NCI-H146 treated with DMSO at 0.1 percent for 48 hours (cell line): ENCODE measurements at regions not wholly inside any gene's neighbourhood (a gene's known extent, or its start where the extent isn't known, plus 50 kb on each side); places are given as distances from the start of the nearest gene placed in this dataset.
A peak's percentile ranks its signal among the peaks of the same experiment; 100 is the strongest.
"Not testable (repeated sequence)": the region's sequence is repeated elsewhere in the genome, so short reads cannot be mapped to it uniquely, and the experiment has no call there.

Experiments
- DNase-seq: peaks from one replicate; lab custom pipeline; 2025; ENCODE audit not compliant: unreplicated experiment; lab: John Stamatoyannopoulos, UW

DNA sequence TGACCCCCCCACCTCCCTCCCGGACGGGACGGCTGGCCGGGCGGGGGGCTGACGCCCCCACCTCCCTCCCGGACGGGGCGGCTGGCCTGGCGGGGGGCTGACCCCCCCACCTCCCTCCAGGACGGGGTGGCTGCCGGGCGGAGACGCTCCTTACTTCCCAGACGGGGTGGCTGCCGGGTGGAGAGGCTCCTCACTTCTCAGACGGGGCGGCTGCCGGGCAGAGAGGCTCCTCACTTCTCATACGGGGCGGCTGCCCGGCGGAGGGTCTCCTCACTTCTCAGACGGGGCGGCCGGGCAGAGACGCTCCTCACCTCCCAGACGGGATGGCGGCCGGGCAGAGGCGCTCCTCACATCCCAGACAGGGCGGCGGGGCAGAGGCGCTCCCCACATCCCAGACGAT, 84.7 kb downstream of the OR2B2 start:
- DNase-seq, result not testable (repeated sequence)

DNA sequence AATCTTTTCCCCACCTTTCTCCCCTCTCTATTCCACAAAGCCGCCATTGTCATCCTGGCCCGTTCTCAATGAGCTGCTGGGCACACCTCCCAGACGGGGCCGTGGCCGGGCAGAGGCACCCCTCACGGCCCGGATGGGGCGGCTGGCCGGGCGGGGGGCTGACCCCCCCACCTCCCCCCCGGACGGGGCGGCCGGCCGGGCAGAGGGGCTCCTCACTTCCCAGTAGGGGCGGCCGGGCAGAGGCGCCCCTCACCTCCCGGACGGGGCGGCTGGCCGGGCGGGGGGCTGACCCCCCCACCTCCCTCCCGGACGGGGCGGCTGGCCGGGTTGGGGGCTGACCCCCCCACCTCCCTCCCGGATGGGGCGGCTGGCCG, 85.6 kb downstream of the OR2B2 start:
- not testable (repeated sequence) for DNase-seq

DNA sequence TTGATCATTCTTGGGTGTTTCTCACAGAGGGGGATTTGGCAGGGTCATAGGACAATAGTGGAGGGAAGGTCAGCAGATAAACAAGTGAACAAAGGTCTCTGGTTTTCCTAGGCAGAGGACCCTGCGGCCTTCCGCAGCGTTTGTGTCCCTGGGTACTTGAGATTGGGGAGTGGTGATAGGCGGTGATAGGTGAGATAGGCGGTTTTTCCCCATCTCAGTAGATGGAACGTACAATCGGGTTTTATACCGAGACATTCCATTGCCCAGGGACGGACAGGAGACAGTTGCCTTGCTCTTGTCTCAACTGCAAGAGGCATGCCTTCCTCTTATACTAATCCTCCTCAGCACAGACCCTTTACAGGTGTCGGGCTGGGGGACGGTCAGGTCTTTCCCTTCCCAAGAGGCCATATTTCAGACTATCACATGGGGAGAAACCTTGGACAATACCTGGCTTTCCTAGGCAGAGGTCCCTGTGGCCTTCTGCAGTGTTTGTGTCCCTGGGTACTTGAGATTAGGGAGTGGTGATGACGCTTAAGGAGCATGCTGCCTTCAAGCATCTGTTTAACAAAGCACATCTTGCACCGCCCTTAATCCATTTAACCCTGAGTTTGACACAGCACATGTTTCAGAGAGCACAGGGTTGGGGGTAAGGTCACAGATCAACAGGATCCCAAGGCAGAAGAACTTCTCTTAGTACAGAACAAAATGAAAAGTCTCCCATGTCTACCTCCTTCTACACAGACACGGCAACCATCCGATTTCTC, 86.2 kb downstream of the OR2B2 start:
- DNase-seq, result peak; percentile 34

GRCh38 chr6:27825025-27825793, 87.0 kb downstream of the OR2B2 start:
- DNase-seq, result peak; percentile 48

- DNase-seq, result peak; percentile 48
These were observed 87.8 kb downstream of the OR2B2 start for GRCh38 chr6:27824211-27825024.

DNA sequence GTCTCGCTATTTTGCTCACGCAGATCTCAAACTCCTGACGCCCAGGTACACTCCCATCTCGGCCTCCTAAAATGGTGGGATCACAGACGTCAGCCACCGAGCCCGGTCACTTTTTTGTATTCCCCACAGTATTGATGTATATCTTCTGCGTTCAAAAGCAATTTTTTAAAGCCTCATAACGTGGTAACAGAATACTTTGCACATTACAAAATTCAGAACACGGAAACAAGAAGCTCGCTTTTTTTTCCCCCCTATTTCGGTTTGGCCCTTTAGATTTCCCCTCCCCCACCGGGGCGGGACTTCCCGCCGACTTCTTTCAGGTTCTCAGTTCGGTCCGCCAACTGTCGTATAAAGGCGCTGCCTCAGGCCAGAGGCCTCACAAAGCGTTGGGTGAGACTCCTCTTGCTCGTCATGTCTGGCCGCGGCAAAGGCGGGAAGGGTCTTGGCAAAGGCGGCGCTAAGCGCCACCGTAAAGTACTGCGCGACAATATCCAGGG, 88.4 kb downstream of the OR2B2 start:
- peak; percentile 75 for DNase-seq

DNA sequence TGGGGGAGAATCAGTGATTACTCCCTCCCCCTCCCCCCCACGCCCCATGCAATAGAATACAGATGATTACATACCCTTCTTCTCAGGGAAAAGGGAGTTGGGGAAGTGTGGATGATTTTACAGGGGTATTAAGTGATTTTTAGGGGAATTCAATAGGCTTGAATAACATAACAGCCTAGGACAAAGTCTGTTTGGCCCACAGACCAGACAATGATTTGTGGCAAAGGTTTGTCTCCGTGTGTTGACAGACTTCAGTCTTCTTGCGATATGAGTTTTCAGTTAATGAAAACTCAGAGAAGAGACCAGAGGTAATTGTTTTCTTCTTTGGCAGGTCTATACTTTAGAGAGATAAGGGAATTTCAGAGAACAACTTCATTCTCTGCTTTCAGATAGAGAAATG, 95.3 kb downstream of the OR2B2 start:
- DNase-seq, result no peak

GRCh38 chr6:27814665-27815424, 97.4 kb downstream of the OR2B2 start:
- peak; percentile 94 for DNase-seq

- DNase-seq, result not testable (repeated sequence)
These were observed 97.9 kb downstream of the OR2B2 start for GRCh38 chr6:27814415-27814664.

- DNase-seq, result no peak
These were observed 99.2 kb downstream of the OR2B2 start for GRCh38 chr6:27812805-27813492.

DNA sequence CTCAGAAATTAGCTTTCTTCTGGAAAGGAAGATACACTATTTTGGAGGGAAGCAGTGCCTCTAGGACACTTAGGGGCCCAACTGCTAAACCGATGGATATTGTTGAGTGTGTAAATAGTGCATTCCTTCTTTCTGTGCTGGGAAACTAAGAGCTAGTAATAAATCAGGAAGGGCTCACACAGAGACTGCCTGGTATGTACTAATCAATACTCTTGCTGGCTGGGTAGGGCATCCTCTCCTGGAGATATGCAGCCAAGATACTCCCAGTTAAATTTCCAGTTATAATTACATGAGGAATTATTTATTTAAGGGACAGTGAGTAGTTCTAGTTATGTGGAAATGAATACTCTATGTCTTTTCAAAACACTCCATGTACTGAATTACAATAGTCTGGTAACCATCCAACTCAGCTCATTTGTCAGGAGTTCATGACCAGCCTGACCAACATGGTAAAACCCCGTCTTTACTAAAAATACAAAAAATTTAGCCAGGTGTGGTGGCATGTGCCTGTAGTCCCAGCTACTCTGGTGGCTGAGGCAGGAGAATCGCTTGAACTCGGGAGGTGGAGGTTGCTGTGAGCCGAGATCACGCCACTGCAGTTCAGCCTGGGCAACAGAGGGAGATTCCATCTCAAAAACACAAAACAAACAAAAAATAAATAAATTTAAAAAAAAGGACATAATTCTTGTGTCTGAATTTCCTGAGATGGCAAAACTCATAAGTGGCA, 100.0 kb downstream of the OR2B2 start:
- peak; percentile 45 for DNase-seq

DNA sequence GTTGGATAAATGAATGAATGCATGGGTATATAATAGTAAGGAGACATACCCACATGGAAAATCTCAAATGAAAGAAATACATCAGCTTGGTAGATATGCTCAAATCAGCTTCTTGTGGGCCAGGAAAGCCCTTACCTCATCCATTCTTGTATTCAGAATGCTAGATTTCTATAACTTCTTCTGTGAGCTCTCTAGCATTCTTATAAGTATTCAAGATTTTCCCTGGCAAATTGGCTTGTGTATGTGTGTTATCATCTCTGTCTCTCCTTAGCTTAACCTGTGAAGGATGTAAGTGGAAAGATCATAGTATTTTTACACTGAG, 100.8 kb downstream of the OR2B2 start:
- no peak for DNase-seq

- DNase-seq, result peak; percentile 62
These were observed 101.3 kb downstream of the OR2B2 start for GRCh38 chr6:27810768-27811450.

- peak; percentile 94 for DNase-seq
These were observed 102.0 kb downstream of the OR2B2 start for GRCh38 chr6:27809939-27810767.

- no peak for DNase-seq
These were observed 102.9 kb downstream of the OR2B2 start for GRCh38 chr6:27809067-27809938.

GRCh38 chr6:27808242-27809066, 103.7 kb downstream of the OR2B2 start:
- not testable (repeated sequence) for DNase-seq
